ENCODE measurements at regions not wholly inside any gene's neighbourhood (a gene's known extent, or its start where the extent isn't known, plus 50 kb on each side); places are given as distances from the start of the nearest gene placed in this dataset.

- Histone ChIP-seq H3K4me1 (ENCODE audit: control insufficient read depth, insufficient read depth, low read length) (peaks cover 6% of the 10 kb centered on the region), H3K36me3 (ENCODE audit: control insufficient read depth, insufficient read depth, low read length) (no peaks in the 10 kb centered on the region), H3K4me2 (ENCODE audit: low read depth, low read length) (peak overlapping the region; percentile 17), H4K8ac (ENCODE audit: low read depth in 2 of 2, low read length in 2 of 2) (peak overlapping the region in 1 of 2 experiments; percentile 35; a peak in 2 of 4 replicates), H2BK15ac (ENCODE audit: low read depth, low read length) (no peak overlapping the region; the same call in 2 of the 3 replicates), H3K14ac (replicated peaks; ENCODE audit: low read depth, low read length) (no peak overlapping the region; the same call in 1 of the 2 replicates), H3K18ac (ENCODE audit: low read depth, low read length) (peak overlapping the region; percentile 94), H3K4me3 (ENCODE audit: insufficient read depth, low read depth, low read length) (no peak overlapping the region), H2BK20ac (ENCODE audit: low read depth, low read length) (peak overlapping the region; percentile 49; the same call in 1 of the 2 replicates), H2BK5ac (ENCODE audit: low read depth, low read length, poor library complexity, severe bottlenecking) (peak overlapping the region; percentile 60), H3K27ac (ENCODE audit: insufficient read depth, low read length) (peak overlapping the region; percentile 60; the same call in 1 of the 2 replicates), H3K56ac (ENCODE audit: extremely low read depth, insufficient read depth, low read length) (no peak overlapping the region), H3K9me3 (ENCODE audit: control insufficient read depth, insufficient read depth, low read length) (no peaks in the 10 kb centered on the region), H3K9me1 (ENCODE audit: insufficient read depth, low read length) (peaks cover 3% of the 10 kb centered on the region; the same call in 1 of the 2 replicates), H4K91ac (ENCODE audit: insufficient read depth, low read depth, low read length) (peak overlapping the region; percentile 32; the same call in 1 of the 2 replicates), H2AK9ac (replicated peaks; ENCODE audit: low read depth, low read length, poor library complexity) (no peak overlapping the region), H3K4ac (ENCODE audit: low read depth, low read length) (peak overlapping the region; percentile 45; the same call in 1 of the 2 replicates), H3K79me1 (ENCODE audit: low read depth in 1 of 2, low read length in 2 of 2) (no peaks in the 10 kb centered on the region), H3K23ac (ENCODE audit: low read depth, low read length) (no peak overlapping the region), H3K9ac (ENCODE audit: low read depth, low read length) (no peak overlapping the region), H2AK5ac (ENCODE audit: low read depth, low read length) (no peak overlapping the region), H4K20me1 (ENCODE audit: insufficient read depth, low read length) (no peaks in the 10 kb centered on the region), H4K5ac (ENCODE audit: low read depth, low read length) (peak overlapping the region; percentile 70), H3K27me3 (ENCODE audit: control insufficient read depth, insufficient read depth, low read length) (no peaks in the 10 kb centered on the region), H2BK120ac (ENCODE audit: low read depth, low read length) (peak overlapping the region; percentile 46), H2AFZ (replicated peaks; ENCODE audit: low read length, poor library complexity) (no peak overlapping the region)
- ChIA-PET POLR2A (ENCODE audit: unreplicated experiment) (no interaction called here), CTCF (no interaction called here)
- BruUV-seq (replicated peaks), result no TSS peak
- intact Hi-C loops (cut with micrococcal nuclease), result loop anchor here (10.0 kb wide), 1 partner anchor 297 kb away; no protein-coding TSS in a partner anchor
- WGBS, 2 experiments (ENCODE audit: extremely low coverage in 2 of 2, insufficient read length in 1 of 2), result 100% methylated on average over 1 of the region's 4 CpGs; no CpG with 5 or more reads in 1 of the 2 experiments
- TF ChIP-seq CEBPB (IDR thresholded peaks at IDR 0.05; ENCODE audit: low read depth, low read length), result peak; percentile 77
- no peak for TF ChIP-seq CHD1 (IDR thresholded peaks at IDR 0.05; ENCODE audit: low read depth, low read length)
- dilution Hi-C loops (cut with HindIII; ENCODE audit: low sequenced_read_pairs, unreplicated experiment), result no loop called here
- in situ Hi-C loops (cut with MboI; ENCODE audit: low sequenced_read_pairs), result no loop called here
- ATAC-seq (ENCODE audit: low read depth) (peak; percentile 62), DNase-seq (peak; percentile 52)
Measured at GRCh38 chr5:111851631-111852548, 94.9 kb upstream of the NREP start.
